ENCODE measurements at regions not wholly inside any gene's neighbourhood (a gene's known extent, or its start where the extent isn't known, plus 50 kb on each side); places are given as distances from the start of the nearest gene placed in this dataset.

DNA sequence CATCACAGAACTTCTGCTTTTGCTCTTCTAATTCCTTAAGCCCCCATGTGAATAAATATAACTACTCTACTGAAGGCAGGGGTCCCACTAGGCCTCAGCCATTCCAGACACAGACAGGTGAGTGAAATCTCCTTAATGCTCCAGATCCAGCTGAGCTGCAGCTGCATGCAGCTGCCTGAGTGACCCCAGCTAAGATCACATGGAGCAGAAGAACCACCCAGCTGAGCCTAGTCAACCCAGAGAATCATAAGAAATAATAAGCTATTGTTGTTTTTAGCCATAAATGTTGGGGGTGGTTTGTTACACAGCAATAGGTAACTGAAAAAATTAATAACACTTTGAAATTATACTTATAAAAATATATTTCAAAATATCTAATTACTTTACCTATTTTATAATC is 220.3 kb downstream of the SIPA1L2 start:
- no peaks in the 10 kb centered on the region for H3K36me3 Mint-ChIP-seq (ENCODE audit: insufficient read depth, unreplicated experiment)

DNA sequence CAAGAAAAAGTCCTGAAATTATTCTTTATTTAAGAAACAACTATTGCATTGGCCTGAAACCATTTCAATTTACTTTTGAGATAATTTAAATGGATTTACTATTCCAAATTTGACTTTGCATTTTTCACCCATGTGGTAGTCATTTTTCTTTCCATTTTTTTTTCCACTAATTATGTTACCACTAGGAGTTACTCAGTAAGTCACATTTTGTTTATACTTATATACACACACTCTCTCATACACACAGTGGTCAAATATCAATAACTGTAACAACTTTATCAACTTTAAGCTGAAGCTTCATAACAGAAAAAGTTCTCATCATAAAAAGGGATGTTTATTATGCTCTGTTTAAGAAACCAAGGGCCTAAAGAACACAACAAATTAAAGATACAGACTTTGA is 222.8 kb downstream of the SIPA1L2 start:
- no peaks in the 10 kb centered on the region for H3K4me1 Mint-ChIP-seq (ENCODE audit: low read depth, unreplicated experiment)

More for the DNA sequence above, 220.3 kb downstream of the SIPA1L2 start:
- peaks cover 16% of the 10 kb centered on the region for H3K9me3 ChIP-seq
- no peaks in the 10 kb centered on the region for H3K36me3 ChIP-seq (ENCODE audit: control insufficient read depth, insufficient read depth, low read length)
- no peaks in the 10 kb centered on the region for H3K27me3 ChIP-seq (replicated peaks; ENCODE audit: control insufficient read depth, insufficient read depth, low read length)
- POLR2A ChIA-PET, result no interaction called here
- no peak overlapping the region for H3K4me3 ChIP-seq (ENCODE audit: low read depth, low read length)
- Mint-ChIP-seq H3K27ac (ENCODE audit: unreplicated experiment) (no peak overlapping the region), H3K4me1 (ENCODE audit: low read depth, unreplicated experiment) (peaks cover 8% of the 10 kb centered on the region), H3K27me3 (ENCODE audit: insufficient read depth, unreplicated experiment) (no peaks in the 10 kb centered on the region), H3K4me3 (ENCODE audit: unreplicated experiment) (no peak overlapping the region), H3K9me3 (ENCODE audit: unreplicated experiment) (no peaks in the 10 kb centered on the region)
- no peak for DNase-seq
- TF ChIP-seq, protein P1, sequence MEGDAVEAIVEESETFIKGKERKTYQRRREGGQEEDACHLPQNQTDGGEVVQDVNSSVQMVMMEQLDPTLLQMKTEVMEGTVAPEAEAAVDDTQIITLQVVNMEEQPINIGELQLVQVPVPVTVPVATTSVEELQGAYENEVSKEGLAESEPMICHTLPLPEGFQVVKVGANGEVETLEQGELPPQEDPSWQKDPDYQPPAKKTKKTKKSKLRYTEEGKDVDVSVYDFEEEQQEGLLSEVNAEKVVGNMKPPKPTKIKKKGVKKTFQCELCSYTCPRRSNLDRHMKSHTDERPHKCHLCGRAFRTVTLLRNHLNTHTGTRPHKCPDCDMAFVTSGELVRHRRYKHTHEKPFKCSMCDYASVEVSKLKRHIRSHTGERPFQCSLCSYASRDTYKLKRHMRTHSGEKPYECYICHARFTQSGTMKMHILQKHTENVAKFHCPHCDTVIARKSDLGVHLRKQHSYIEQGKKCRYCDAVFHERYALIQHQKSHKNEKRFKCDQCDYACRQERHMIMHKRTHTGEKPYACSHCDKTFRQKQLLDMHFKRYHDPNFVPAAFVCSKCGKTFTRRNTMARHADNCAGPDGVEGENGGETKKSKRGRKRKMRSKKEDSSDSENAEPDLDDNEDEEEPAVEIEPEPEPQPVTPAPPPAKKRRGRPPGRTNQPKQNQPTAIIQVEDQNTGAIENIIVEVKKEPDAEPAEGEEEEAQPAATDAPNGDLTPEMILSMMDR (IDR thresholded peaks at IDR 0.05; ENCODE audit: insufficient read depth in 1 of 2, low read depth in 1 of 2, low read length in 1 of 2, severe bottlenecking in 1 of 2, unreplicated experiment in 1 of 2), result no peak
- CTCF ChIA-PET, result no interaction called here
- H3K4me1 ChIP-seq, result peaks cover 8% of the 10 kb centered on the region; the same call in 1 of the 2 replicates
- no TSS peak for BruUV-seq (replicated peaks)
- intact Hi-C loops (cut with micrococcal nuclease; ENCODE audit: unreplicated experiment), result no loop called here

GRCh38 chr1:232405781-232406180 is 224.2 kb downstream of the SIPA1L2 start:
- Histone ChIP-seq H3K9me3 (peaks cover 16% of the 10 kb centered on the region), H3K27me3 (replicated peaks; ENCODE audit: control insufficient read depth, insufficient read depth, low read length) (no peaks in the 10 kb centered on the region), H3K4me1 (no peaks in the 10 kb centered on the region), H3K36me3 (ENCODE audit: control insufficient read depth, insufficient read depth, low read length) (no peaks in the 10 kb centered on the region), H3K4me3 (ENCODE audit: low read depth, low read length) (no peak overlapping the region)
- Mint-ChIP-seq H3K4me1 (ENCODE audit: low read depth, unreplicated experiment) (no peaks in the 10 kb centered on the region), H3K36me3 (ENCODE audit: insufficient read depth, unreplicated experiment) (no peaks in the 10 kb centered on the region), H3K27ac (ENCODE audit: unreplicated experiment) (no peak overlapping the region), H3K9me3 (ENCODE audit: unreplicated experiment) (no peaks in the 10 kb centered on the region), H3K27me3 (ENCODE audit: insufficient read depth, unreplicated experiment) (no peaks in the 10 kb centered on the region), H3K4me3 (ENCODE audit: unreplicated experiment) (no peak overlapping the region)
- no peak for DNase-seq
- CTCF ChIA-PET, result no interaction called here
- POLR2A ChIA-PET, result no interaction called here
- intact Hi-C loops (cut with micrococcal nuclease; ENCODE audit: unreplicated experiment), result no loop called here
- TF ChIP-seq, protein P1 (IDR thresholded peaks at IDR 0.05; ENCODE audit: insufficient read depth in 1 of 2, low read depth in 1 of 2, low read length in 1 of 2, severe bottlenecking in 1 of 2, unreplicated experiment in 1 of 2), result no peak
- BruUV-seq (replicated peaks), result no TSS peak

More for the DNA sequence above, 222.8 kb downstream of the SIPA1L2 start:
- no peak for DNase-seq
- Histone ChIP-seq H3K9me3 (peaks cover 16% of the 10 kb centered on the region), H3K4me1 (no peaks in the 10 kb centered on the region), H3K36me3 (ENCODE audit: control insufficient read depth, insufficient read depth, low read length) (no peaks in the 10 kb centered on the region), H3K4me3 (ENCODE audit: low read depth, low read length) (no peak overlapping the region), H3K27me3 (replicated peaks; ENCODE audit: control insufficient read depth, insufficient read depth, low read length) (no peaks in the 10 kb centered on the region)
- Mint-ChIP-seq H3K27ac (ENCODE audit: unreplicated experiment) (no peak overlapping the region), H3K27me3 (ENCODE audit: insufficient read depth, unreplicated experiment) (no peaks in the 10 kb centered on the region), H3K4me3 (ENCODE audit: unreplicated experiment) (no peak overlapping the region), H3K36me3 (ENCODE audit: insufficient read depth, unreplicated experiment) (no peaks in the 10 kb centered on the region), H3K9me3 (ENCODE audit: unreplicated experiment) (no peaks in the 10 kb centered on the region)
- intact Hi-C loops (cut with micrococcal nuclease; ENCODE audit: unreplicated experiment), result no loop called here
- TF ChIP-seq, protein P1 (IDR thresholded peaks at IDR 0.05; ENCODE audit: insufficient read depth in 1 of 2, low read depth in 1 of 2, low read length in 1 of 2, severe bottlenecking in 1 of 2, unreplicated experiment in 1 of 2), result no peak
- BruUV-seq (replicated peaks), result no TSS peak
- CTCF ChIA-PET, result no interaction called here
- POLR2A ChIA-PET, result no interaction called here
